ENCODE measurements at regions not wholly inside any gene's neighbourhood (a gene's known extent, or its start where the extent isn't known, plus 50 kb on each side); places are given as distances from the start of the nearest gene placed in this dataset.

GRCh38 chr11:70524096-70524922, 126.0 kb downstream of the CTTN start:
- ChIA-PET CTCF (interaction anchor here (1.0 to 2.3 kb wide), 3 partner anchors 17 to 22 kb away, joined by 3 to 6 read pairs (median 3); no protein-coding TSS in a partner anchor), POLR2A (no interaction called here)

GRCh38 chr11:70525006-70525405, 126.7 kb downstream of the CTTN start:
- H3F3A ChIP-seq (replicated peaks; ENCODE audit: insufficient read depth), result no peaks in the 10 kb centered on the region
- H3K36me3 ChIP-seq (replicated peaks in 1 of 2; ENCODE audit: control insufficient read depth in 1 of 2, insufficient read depth in 2 of 2, low read length in 1 of 2), result no peaks in the 10 kb centered on the region
- H3K27ac ChIP-seq (ENCODE audit: low read depth in 2 of 2, low read length in 1 of 2), result peak overlapping the region in 1 of 2 experiments; percentile 22; a peak in 1 of 4 replicates
- H3K4me1 ChIP-seq (ENCODE audit: control insufficient read depth in 1 of 2, insufficient read depth in 2 of 2, low read depth in 1 of 2, low read length in 1 of 2), result peaks cover 0 to 59% of the 10 kb centered on the region in 2 experiments; a peak in 1 of 4 replicates
- TF ChIP-seq PBX3 (IDR thresholded peaks at IDR 0.05) (no peak), NRF1 (IDR thresholded peaks at IDR 0.05; ENCODE audit: low read depth, low read length) (no peak), RFX5 (IDR thresholded peaks at IDR 0.05; ENCODE audit: low read length) (no peak), ZBTB33 (IDR thresholded peaks at IDR 0.05; ENCODE audit: borderline replicate concordance, low read depth) (no peak), GABPA (IDR thresholded peaks at IDR 0.05; ENCODE audit: low read depth) (no peak), TCF12 (IDR thresholded peaks at IDR 0.05) (no peak), EP300 (IDR thresholded peaks at IDR 0.05; ENCODE audit: borderline replicate concordance in 1 of 2, low read depth in 1 of 2, low read length in 1 of 2) (no peak), RAD21 (IDR thresholded peaks at IDR 0.05; ENCODE audit: low read length) (no peak), RXRA (IDR thresholded peaks at IDR 0.05; ENCODE audit: borderline replicate concordance, low read depth) (no peak), CHD2 (IDR thresholded peaks at IDR 0.05; ENCODE audit: low read length, partially characterized antibody) (no peak)
- H3K27me3 ChIP-seq (ENCODE audit: insufficient read depth), result no peaks in the 10 kb centered on the region
- WGBS (ENCODE audit: low lambda C conversion rate), result 24% methylated on average over 3 of the region's 9 CpGs
- H3K79me2 ChIP-seq (ENCODE audit: insufficient read depth), result no peaks in the 10 kb centered on the region
- H3K9me2 ChIP-seq, result no peaks in the 10 kb centered on the region
- ChIA-PET CTCF (interaction anchor here (0.6 to 2.3 kb wide), 3 partner anchors 15 to 94 kb away, joined by 3 to 6 read pairs (median 3); no protein-coding TSS in a partner anchor), POLR2A (no interaction called here)
- no peaks in the 10 kb centered on the region for H3K9me3 ChIP-seq
- H3K4me3 ChIP-seq (ENCODE audit: low read depth in 2 of 2, low read length in 1 of 2), result no peak overlapping the region
- H2AFZ ChIP-seq (ENCODE audit: low read depth), result no peak overlapping the region
- no peak overlapping the region for H3K9ac ChIP-seq
- H4K20me1 ChIP-seq (ENCODE audit: insufficient read depth), result no peaks in the 10 kb centered on the region
- H3K4me2 ChIP-seq, result no peak overlapping the region
- DNase-seq, result peak; percentile 38

More at GRCh38 chr11:70524096-70524922, 126.0 kb downstream of the CTTN start:
- Histone ChIP-seq H3K4me3 (ENCODE audit: low read depth in 2 of 2, low read length in 1 of 2) (no peak overlapping the region), H3K36me3 (replicated peaks in 1 of 2; ENCODE audit: control insufficient read depth in 1 of 2, insufficient read depth in 2 of 2, low read length in 1 of 2) (no peaks in the 10 kb centered on the region), H3K27me3 (ENCODE audit: insufficient read depth) (no peaks in the 10 kb centered on the region), H2AFZ (ENCODE audit: low read depth) (no peak overlapping the region), H3F3A (replicated peaks; ENCODE audit: insufficient read depth) (no peaks in the 10 kb centered on the region), H4K20me1 (ENCODE audit: insufficient read depth) (no peaks in the 10 kb centered on the region), H3K27ac (ENCODE audit: low read depth in 2 of 2, low read length in 1 of 2) (peak overlapping the region in 1 of 2 experiments; percentile 22; a peak in 1 of 4 replicates), H3K9ac (no peak overlapping the region), H3K9me2 (no peaks in the 10 kb centered on the region), H3K4me2 (no peak overlapping the region), H3K79me2 (ENCODE audit: insufficient read depth) (no peaks in the 10 kb centered on the region), H3K9me3 (no peaks in the 10 kb centered on the region), H3K4me1 (ENCODE audit: control insufficient read depth in 1 of 2, insufficient read depth in 2 of 2, low read depth in 1 of 2, low read length in 1 of 2) (peaks cover 0 to 59% of the 10 kb centered on the region in 2 experiments; a peak in 1 of 4 replicates)
- no peak for TF ChIP-seq NFIC (IDR thresholded peaks at IDR 0.05; ENCODE audit: borderline replicate concordance)
- 0 out of 2 replicates have a peak, but pooled peaks have one; percentile 18 for TF ChIP-seq FOXJ3 (CRISPR knock-in tag; IDR thresholded peaks at IDR 0.05)
- TF ChIP-seq RCOR1 (IDR thresholded peaks at IDR 0.05; ENCODE audit: low read length), result no peak
- TF ChIP-seq FOSL2 (IDR thresholded peaks at IDR 0.05; ENCODE audit: borderline replicate concordance, low read depth), result no peak
- peak; percentile 59 for DNase-seq
- WGBS (ENCODE audit: low lambda C conversion rate), result 44% methylated on average over 12 of the region's 21 CpGs

Data from SK-N-SH (cell line).